Endothelial cell of umbilical vein (primary cell): ENCODE measurements at regions not wholly inside any gene's neighbourhood (a gene's known extent, or its start where the extent isn't known, plus 50 kb on each side); places are given as distances from the start of the nearest gene placed in this dataset.

Source experiments
- BruUV-seq: library from RNA; stranded (reverse); fragments of 400-500 nt; replicated peaks from 2 replicates; lab custom pipeline; 2021; lab: Mats Ljungman, UMichigan
- CTCF ChIA-PET: fragments of 300-600, 350-600 bp; sonication (Branson Sonifier 250); formaldehyde crosslinking; loops from one replicate; lab custom pipeline; 2021; ENCODE audit warnings: antibody characterized with exemption, inconsistent platforms; lab: Charles Lee
- POLR2A ChIA-PET: fragments of 300-600, 350-600 bp; sonication (Branson Sonifier 250); formaldehyde crosslinking; loops from one replicate; lab custom pipeline; 2021; ENCODE audit warnings: antibody characterized with exemption, inconsistent platforms; lab: Charles Lee
- DNase-seq: peaks from one replicate; pipeline ENCODE4 v3.0.0-alpha.2; 2011; ENCODE audit warnings: low read depth, low spot score
- FAIRE-seq: peaks from 2 replicates; lab custom pipeline; 2011; peaks lifted over from hg19 to GRCh38; lab: Jason Lieb, UNC
- H2AFZ ChIP-seq: 2 replicates; pipeline ENCODE4 v1.6.0; 2012; ENCODE audit warnings: low read depth, low read length, control low read depth, inconsistent platforms
- H3K27ac ChIP-seq: 2 replicates; pipeline ENCODE4 v1.5.1; 2011; ENCODE audit warnings: low read depth, mild to moderate bottlenecking, control low read depth, low read length, moderate library complexity; ENCODE audit not compliant: insufficient read depth
- H3K27me3 ChIP-seq, 2 experiments: 2 replicates each; pipeline versions ENCODE4 v1.6.0 to v1.6.1; 2011; ENCODE audit warnings: low read length in 2 of 2, mixed read lengths in 1 of 2; ENCODE audit not compliant: control insufficient read depth in 2 of 2, insufficient read depth in 2 of 2
- H3K36me3 ChIP-seq, 2 experiments: 2 replicates in 1 of 2; 3 replicates in 1 of 2; pipeline ENCODE4 v1.5.1; 2011; ENCODE audit warnings: low read length in 2 of 2, mild to moderate bottlenecking in 1 of 2, moderate library complexity in 1 of 2; ENCODE audit not compliant: control insufficient read depth in 2 of 2, insufficient read depth in 2 of 2; ENCODE audit errors: extremely low read depth in 1 of 2
- H3K4me1 ChIP-seq: 3 replicates; pipeline ENCODE4 v1.5.1; 2011; ENCODE audit warnings: mild to moderate bottlenecking, low read length; ENCODE audit not compliant: control insufficient read depth, insufficient read depth; ENCODE audit errors: extremely low read depth
- H3K4me2 ChIP-seq: 2 replicates; pipeline ENCODE4 v1.6.1; 2011; ENCODE audit warnings: low read length, control low read depth, mixed read lengths; ENCODE audit not compliant: insufficient read depth
- H3K4me3 ChIP-seq, 3 experiments: fragments of 200-600 bp in 1 of 3; sonication (generic), shearing (Covaris generic) in 1 of 3; replicated peaks in 1 of 3; 2 replicates each; pipeline ENCODE4 v1.5.1; 2011 to 2016; ENCODE audit warnings: control low read depth in 3 of 3, low read length in 3 of 3, mild to moderate bottlenecking in 2 of 3, inconsistent platforms in 1 of 3, low read depth in 1 of 3, moderate library complexity in 1 of 3; ENCODE audit not compliant: insufficient read depth in 1 of 3
- H3K79me2 ChIP-seq: 2 replicates; pipeline ENCODE4 v1.6.0; 2012; ENCODE audit warnings: low read length, inconsistent platforms; ENCODE audit not compliant: control insufficient read depth, insufficient read depth
- H3K9ac ChIP-seq: replicated peaks from 2 replicates; pipeline ENCODE3; 2011; ENCODE audit warnings: low read length, control low read depth; ENCODE audit not compliant: insufficient read depth; ENCODE audit errors: extremely low read depth
- H3K9me1 ChIP-seq: replicated peaks from 3 replicates; pipeline ENCODE4 v1.6.0; 2011; ENCODE audit warnings: mild to moderate bottlenecking, low read length; ENCODE audit not compliant: control insufficient read depth, insufficient read depth; ENCODE audit errors: extremely low read depth
- H3K9me3 ChIP-seq: replicated peaks from 2 replicates; pipeline ENCODE4 v1.5.1; 2012; ENCODE audit warnings: low read length, inconsistent platforms; ENCODE audit not compliant: control insufficient read depth, insufficient read depth
- H4K20me1 ChIP-seq: replicated peaks from 2 replicates; pipeline ENCODE3; 2011; ENCODE audit warnings: mild to moderate bottlenecking, low read length; ENCODE audit not compliant: control insufficient read depth, insufficient read depth; ENCODE audit errors: extremely low read depth
- EZH2 ChIP-seq: IDR thresholded peaks from 2 replicates; pipeline ENCODE4 v1.6.1; 2012; ENCODE audit warnings: borderline replicate concordance, low read depth, mild to moderate bottlenecking, moderate library complexity, low read length, inconsistent platforms; ENCODE audit not compliant: severe bottlenecking
- FOS ChIP-seq: IDR thresholded peaks from 2 replicates; pipeline ENCODE4 v1.6.1; 2011; ENCODE audit warnings: mild to moderate bottlenecking, low read length, moderate library complexity, borderline replicate concordance; ENCODE audit not compliant: insufficient read depth
- GATA2 ChIP-seq: IDR thresholded peaks from 2 replicates; pipeline ENCODE4 v1.7.0; 2011; ENCODE audit warnings: low read depth, mild to moderate bottlenecking, moderate library complexity, mixed read lengths, low read length; ENCODE audit not compliant: insufficient read length, insufficient read depth
- JUN ChIP-seq: IDR thresholded peaks from 2 replicates; pipeline ENCODE4 v1.6.1; 2011; ENCODE audit warnings: borderline replicate concordance, low read depth; ENCODE audit not compliant: insufficient read length, insufficient read depth
- MYC ChIP-seq: IDR thresholded peaks from one replicate; pipeline ENCODE4 v1.6.1; 2011; ENCODE audit warnings: mild to moderate bottlenecking, low read depth, low read length
- POLR2A ChIP-seq: IDR thresholded peaks from 2 replicates; pipeline ENCODE4 v1.6.1; 2012; ENCODE audit warnings: low read depth, mild to moderate bottlenecking, control low read depth, low read length
- POLR2AphosphoS5 ChIP-seq: IDR thresholded peaks from 2 replicates; pipeline ENCODE4 v1.6.1; 2012; ENCODE audit warnings: low read depth, mild to moderate bottlenecking, control low read depth, low read length, moderate library complexity; ENCODE audit not compliant: insufficient read depth
- dilution Hi-C: fragments of 300-500 bp; cut with MboI; formaldehyde crosslinking; loops from one replicate; pipeline ENCODE4 v1.15.0; 2019; ENCODE audit warnings: low sequenced_read_pairs; ENCODE audit not compliant: extremely low pct_ligation_motif_present
- intact Hi-C: fragments of 100-400 bp; cut with micrococcal nuclease; formaldehyde crosslinking; loops from one replicate; pipeline ENCODE4 v1.10.0; 2022
- TF ChIP-seq, protein P1 (sequence below): IDR thresholded peaks from 2 replicates; pipeline ENCODE4 v1.6.1; 2011; ENCODE audit not compliant: insufficient read depth, insufficient read length

DNA sequence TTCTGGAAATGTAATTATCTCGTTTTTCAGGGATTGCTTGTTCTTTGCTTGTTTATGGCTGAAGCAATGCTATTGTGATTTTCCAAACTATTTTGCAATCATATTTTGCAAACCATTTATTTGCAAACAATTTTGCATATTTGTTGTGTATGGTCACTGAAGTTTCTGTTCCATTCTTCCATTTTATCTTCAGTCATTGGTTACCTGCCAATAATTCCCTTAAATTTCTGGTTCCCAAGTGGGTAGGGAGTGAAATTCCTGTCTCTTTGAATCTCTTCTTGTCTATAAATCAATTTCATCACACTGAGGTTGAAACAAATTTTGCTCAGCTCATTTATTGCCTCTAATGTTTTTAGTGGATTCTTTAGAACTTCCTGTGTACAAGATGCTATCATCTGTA, 401.7 kb upstream of the VWC2 start:
- H4K20me1 ChIP-seq = no peaks in the 10 kb centered on the region
- dilution Hi-C loops = no loop called here
- POLR2A ChIA-PET = no interaction called here
- no peak overlapping the region for H3K27ac ChIP-seq
- H2AFZ ChIP-seq = no peak overlapping the region
- CTCF ChIA-PET = no interaction called here
- H3K36me3 ChIP-seq = no peaks in the 10 kb centered on the region
- no peak overlapping the region for H3K9ac ChIP-seq
- BruUV-seq = no TSS peak
- intact Hi-C loops = no loop called here
- H3K79me2 ChIP-seq = no peaks in the 10 kb centered on the region
- no peaks in the 10 kb centered on the region for H3K9me3 ChIP-seq
- H3K9me1 ChIP-seq = no peaks in the 10 kb centered on the region
- TF ChIP-seq, protein P1, sequence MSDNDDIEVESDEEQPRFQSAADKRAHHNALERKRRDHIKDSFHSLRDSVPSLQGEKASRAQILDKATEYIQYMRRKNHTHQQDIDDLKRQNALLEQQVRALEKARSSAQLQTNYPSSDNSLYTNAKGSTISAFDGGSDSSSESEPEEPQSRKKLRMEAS = no peak
- no peak for TF ChIP-seq FOS
- TF ChIP-seq MYC = no peak
- TF ChIP-seq POLR2A = no peak
- TF ChIP-seq EZH2 = no peak
- FAIRE-seq (no peak), DNase-seq (no peak)
- no peaks in the 10 kb centered on the region for H3K4me1 ChIP-seq
- no peak overlapping the region for H3K4me3 ChIP-seq
- no peaks in the 10 kb centered on the region for H3K27me3 ChIP-seq
- H3K4me2 ChIP-seq = no peak overlapping the region

GRCh38 chr7:49376817-49377375, 396.5 kb upstream of the VWC2 start:
- intact Hi-C loops = no loop called here

More at GRCh38 chr7:49376817-49377375, 396.5 kb upstream of the VWC2 start:
- H3K27me3 ChIP-seq = no peaks in the 10 kb centered on the region
- DNase-seq (no peak), FAIRE-seq (no peak)
- no peaks in the 10 kb centered on the region for H3K36me3 ChIP-seq
- no peaks in the 10 kb centered on the region for H3K4me1 ChIP-seq
- H3K9me1 ChIP-seq = no peaks in the 10 kb centered on the region
- H3K4me2 ChIP-seq = no peak overlapping the region
- H3K79me2 ChIP-seq = no peaks in the 10 kb centered on the region
- H3K9me3 ChIP-seq = no peaks in the 10 kb centered on the region
- BruUV-seq = no TSS peak
- TF ChIP-seq JUN (no peak), GATA2 (no peak), EZH2 (no peak), POLR2AphosphoS5 (no peak)
- TF ChIP-seq, protein P1 = no peak
- no peak overlapping the region for H3K4me3 ChIP-seq
- no peak overlapping the region for H3K27ac ChIP-seq
- no peak overlapping the region for H2AFZ ChIP-seq
- H3K9ac ChIP-seq = no peak overlapping the region
- H4K20me1 ChIP-seq = no peaks in the 10 kb centered on the region
- dilution Hi-C loops = no loop called here
- ChIA-PET CTCF (no interaction called here), POLR2A (no interaction called here)
